Right renal cortex interstitium (tissue), 3 donors: ENCODE measurements at regions not wholly inside any gene's neighbourhood (a gene's known extent, or its start where the extent isn't known, plus 50 kb on each side); places are given as distances from the start of the nearest gene placed in this dataset.
"Not testable (repeated sequence)": the region's sequence is repeated elsewhere in the genome, so short reads cannot be mapped to it uniquely, and the experiment has no call there.

Experiments
- DNase-seq, 3 donors: peaks; one replicate each; pipeline ENCODE4 v3.0.0-alpha.2; 2013; ENCODE audit warnings: low read depth in 3 of 3, low spot score in 2 of 3

- DNase-seq = no peak
Measured at GRCh38 chr10:43845121-43845520, 196.4 kb upstream of the ZNF32 start.

- DNase-seq = no peak
Measured at GRCh38 chr10:43844221-43844620, 195.5 kb upstream of the ZNF32 start.

GRCh38 chr10:43843321-43844101 lies 194.8 kb upstream of the ZNF32 start:
- DNase-seq = no peak

GRCh38 chr10:43842496-43842895 lies 193.8 kb upstream of the ZNF32 start:
- DNase-seq = no peak

- DNase-seq = no peak
Measured at GRCh38 chr10:43842072-43842471, 193.4 kb upstream of the ZNF32 start.

GRCh38 chr10:43839973-43840372 lies 191.3 kb upstream of the ZNF32 start:
- no peak for DNase-seq

GRCh38 chr10:43834751-43835150 lies 186.1 kb upstream of the ZNF32 start:
- not testable (repeated sequence) for DNase-seq

- no peak for DNase-seq
Measured at GRCh38 chr10:43827853-43828252, 179.2 kb upstream of the ZNF32 start.

- no peak for DNase-seq
Measured at GRCh38 chr10:43825984-43826383, 177.3 kb upstream of the ZNF32 start.

GRCh38 chr10:43825421-43825820 lies 176.7 kb upstream of the ZNF32 start:
- no peak for DNase-seq

- DNase-seq = no peak
Measured at GRCh38 chr10:43824934-43825333, 176.3 kb upstream of the ZNF32 start.

- DNase-seq = no peak
Measured at GRCh38 chr10:43822631-43823580, 174.2 kb upstream of the ZNF32 start.

- no peak for DNase-seq
Measured at GRCh38 chr10:43821103-43821502, 172.4 kb upstream of the ZNF32 start.

GRCh38 chr10:43820663-43821062 lies 172.0 kb upstream of the ZNF32 start:
- DNase-seq = no peak

GRCh38 chr10:43819464-43820230 lies 171.0 kb upstream of the ZNF32 start:
- no peak for DNase-seq

GRCh38 chr10:43818687-43819086 lies 170.0 kb upstream of the ZNF32 start:
- DNase-seq = no peak

GRCh38 chr10:43817368-43817767 lies 168.7 kb upstream of the ZNF32 start:
- DNase-seq = no peak

GRCh38 chr10:43816351-43817321 lies 168.0 kb upstream of the ZNF32 start:
- no peak for DNase-seq

GRCh38 chr10:43815181-43815885 lies 166.7 kb upstream of the ZNF32 start:
- no peak for DNase-seq
